SK-N-SH treated with all-trans-retinoic acid at 6 μM for 48 hours (cell line): ENCODE measurements at regions not wholly inside any gene's neighbourhood (a gene's known extent, or its start where the extent isn't known, plus 50 kb on each side); places are given as distances from the start of the nearest gene placed in this dataset.

ENCODE experiments used
- ATAC-seq: fragments of 200-7000 bp; cut with Tn5 transposase; 3 replicates; pipeline ENCODE4 v1.9.1; 2020; ENCODE audit warnings: mild to moderate bottlenecking, moderate library complexity
- BACH2 ChIP-seq: fragments of 250-450 bp; sonication (Bioruptor Pico); IDR thresholded peaks from 2 replicates; pipeline ENCODE4 v1.9.0; 2021; ENCODE audit warnings: mild to moderate bottlenecking, borderline replicate concordance
- CREB5 ChIP-seq: fragments of 250-450 bp; sonication (Bioruptor Pico); IDR thresholded peaks from 2 replicates; pipeline ENCODE4 v1.5.1; 2020; ENCODE audit warnings: low read depth, mild to moderate bottlenecking, moderate library complexity
- CSDC2 ChIP-seq: fragments of 250-450 bp; sonication (Bioruptor Pico); IDR thresholded peaks from 2 replicates; pipeline ENCODE4 v1.5.0; 2020; ENCODE audit warnings: mild to moderate bottlenecking, moderate library complexity
- CSRNP3 ChIP-seq: fragments of 250-450 bp; sonication (Bioruptor Pico); IDR thresholded peaks from 2 replicates; pipeline ENCODE4 v1.5.1; 2021; ENCODE audit warnings: mild to moderate bottlenecking, moderate library complexity
- ESRRG ChIP-seq: fragments of 250-450 bp; sonication (Bioruptor Pico); IDR thresholded peaks from 2 replicates; pipeline ENCODE4 v1.6.1; 2021; ENCODE audit warnings: mild to moderate bottlenecking
- GLIS3 ChIP-seq: fragments of 250-450 bp; sonication (Bioruptor Pico); IDR thresholded peaks from 2 replicates; pipeline ENCODE4 v1.5.0; 2020; ENCODE audit warnings: mild to moderate bottlenecking, moderate library complexity
- ISL1 ChIP-seq: fragments of 250-450 bp; sonication (Bioruptor Pico); IDR thresholded peaks from 2 replicates; pipeline ENCODE4 v2.1.2; 2022; ENCODE audit warnings: mild to moderate bottlenecking, moderate library complexity
- PATZ1 ChIP-seq: fragments of 250-450 bp; sonication (Bioruptor Pico); IDR thresholded peaks from 2 replicates; pipeline ENCODE4 v1.8.0; 2020; ENCODE audit warnings: mild to moderate bottlenecking, moderate library complexity, borderline replicate concordance
- PPARA ChIP-seq: fragments of 250-450 bp; sonication (Bioruptor Pico); IDR thresholded peaks from 2 replicates; pipeline ENCODE4 v1.5.0; 2020; ENCODE audit warnings: mild to moderate bottlenecking, borderline replicate concordance
- RARB ChIP-seq: fragments of 250-450 bp; sonication (Bioruptor Pico); IDR thresholded peaks from 2 replicates; pipeline ENCODE4 v1.8.0; 2021; ENCODE audit warnings: mild to moderate bottlenecking, moderate library complexity
- SNAI2 ChIP-seq: fragments of 250-450 bp; sonication (Bioruptor Pico); IDR thresholded peaks from 2 replicates; pipeline ENCODE4 v1.5.0; 2020; ENCODE audit warnings: mild to moderate bottlenecking, moderate library complexity
- TCF4 ChIP-seq: fragments of 250-450 bp; sonication (Bioruptor Pico); IDR thresholded peaks from 2 replicates; pipeline ENCODE4 v1.8.0; 2021; ENCODE audit warnings: mild to moderate bottlenecking, moderate library complexity, borderline replicate concordance
- TOX ChIP-seq: fragments of 250-450 bp; sonication (Bioruptor Pico); IDR thresholded peaks from 2 replicates; pipeline ENCODE4 v1.8.0; 2021; ENCODE audit warnings: mild to moderate bottlenecking, moderate library complexity, borderline replicate concordance
- ZC3H10 ChIP-seq: fragments of 250-450 bp; sonication (Bioruptor Pico); IDR thresholded peaks from 2 replicates; pipeline ENCODE4 v1.5.1; 2021; ENCODE audit warnings: mild to moderate bottlenecking, moderate library complexity
- ZFP3 ChIP-seq: fragments of 250-450 bp; sonication (Bioruptor Pico); IDR thresholded peaks from 2 replicates; pipeline ENCODE4 v1.5.0; 2020; ENCODE audit warnings: mild to moderate bottlenecking, moderate library complexity
- ZFP30 ChIP-seq: fragments of 450-650 bp; formaldehyde crosslinking; IDR thresholded peaks from 2 replicates; pipeline ENCODE4 v1.5.0; 2022; ENCODE audit warnings: mild to moderate bottlenecking, moderate library complexity
- ZNF565 ChIP-seq: fragments of 450-650 bp; formaldehyde crosslinking; conservative IDR thresholded peaks from 2 replicates; pipeline ENCODE4 v1.5.0; 2020; ENCODE audit warnings: low read depth, mild to moderate bottlenecking, moderate library complexity
- ZNF70 ChIP-seq: fragments of 450-650 bp; formaldehyde crosslinking; IDR thresholded peaks from 2 replicates; pipeline ENCODE4 v1.5.0; 2020; ENCODE audit warnings: mild to moderate bottlenecking, moderate library complexity
- ZNF8 ChIP-seq: fragments of 450-650 bp; formaldehyde crosslinking; IDR thresholded peaks from 2 replicates; pipeline ENCODE4 v1.5.0; 2020; ENCODE audit warnings: mild to moderate bottlenecking, moderate library complexity
- TF ChIP-seq, protein P1 (sequence below): fragments of 250-450 bp; sonication (Bioruptor Pico); IDR thresholded peaks from 2 replicates; pipeline ENCODE4 v1.8.0; 2021; ENCODE audit warnings: low read depth, mild to moderate bottlenecking, moderate library complexity, borderline replicate concordance
- TF ChIP-seq, protein P2 (sequence below): fragments of 250-450 bp; sonication (Bioruptor Pico); IDR thresholded peaks from 2 replicates; pipeline ENCODE4 v1.5.0; 2020; ENCODE audit warnings: mild to moderate bottlenecking, moderate library complexity

DNA sequence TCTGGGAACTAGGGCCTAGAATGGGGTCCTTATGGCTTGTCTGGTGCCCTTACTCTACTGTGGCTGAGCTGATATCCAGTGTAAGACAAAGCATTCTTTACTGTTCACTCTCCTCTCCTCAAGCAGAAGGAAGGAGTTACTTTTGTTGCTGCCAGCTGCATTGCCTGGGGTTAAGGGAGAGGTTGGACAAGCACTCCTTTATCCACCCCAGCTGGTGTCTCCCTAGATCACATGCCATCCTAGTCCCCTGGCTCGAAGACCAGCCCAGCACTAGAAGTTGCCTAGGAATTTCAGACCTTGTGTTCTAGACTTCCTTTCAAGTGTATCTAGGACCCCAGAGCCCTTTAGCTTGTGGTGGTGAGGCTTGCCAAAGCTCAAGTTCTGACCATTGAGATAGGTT lies 1051.5 kb upstream of the C9orf72 start:
- no peak for ATAC-seq
- TF ChIP-seq PPARA (no peak), ISL1 (CRISPR knock-in tag) (no peak), ZNF70 (no peak)

DNA sequence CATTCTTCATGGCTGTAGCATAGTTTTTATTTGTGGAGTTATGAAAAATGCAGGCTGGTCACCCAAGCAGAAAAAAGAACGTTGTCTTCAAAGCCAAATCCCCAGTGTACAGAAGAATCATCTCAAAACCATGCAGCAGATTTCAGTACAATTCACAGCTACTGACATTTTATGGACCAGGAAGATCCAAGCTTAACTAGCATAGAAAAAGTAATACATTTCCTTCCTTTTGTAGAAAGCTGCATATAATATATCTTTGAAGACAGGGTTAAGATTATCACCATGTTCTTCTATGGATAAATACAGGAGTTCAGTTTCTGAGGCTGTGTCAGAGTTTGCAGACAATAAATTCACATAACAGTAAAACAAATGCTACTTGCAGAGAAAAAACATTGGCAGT lies 1054.8 kb upstream of the C9orf72 start:
- no peak for ATAC-seq
- TF ChIP-seq ISL1 (CRISPR knock-in tag) (no peak), PPARA (no peak), TOX (CRISPR knock-in tag) (no peak), CSRNP3 (no peak)

DNA sequence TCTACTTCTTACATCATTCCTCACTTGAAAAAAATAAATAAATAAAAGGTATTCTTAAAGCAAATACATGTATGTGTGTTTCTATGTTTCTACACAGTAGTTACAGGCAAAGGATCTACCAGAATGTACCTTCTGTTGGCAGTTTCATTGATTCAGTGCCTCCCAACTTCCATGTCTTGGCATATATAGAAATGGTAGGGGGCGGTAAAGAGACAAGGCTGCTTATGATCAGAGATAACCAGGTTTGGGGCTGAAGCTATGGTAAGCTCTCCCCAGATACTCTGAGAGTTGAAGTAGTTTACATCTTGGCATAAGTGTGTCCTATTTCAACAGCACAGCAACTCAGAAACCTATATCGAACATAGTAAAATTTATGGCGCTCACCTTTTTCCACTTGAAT lies 1075.4 kb upstream of the C9orf72 start:
- no peak for TF ChIP-seq CSRNP3
- no peak for TF ChIP-seq ISL1 (CRISPR knock-in tag)
- TF ChIP-seq CREB5 (CRISPR knock-in tag): no peak
- TF ChIP-seq ESRRG (CRISPR knock-in tag): no peak
- no peak for TF ChIP-seq RARB (CRISPR knock-in tag)
- no peak for TF ChIP-seq ZNF8
- TF ChIP-seq, protein P1, sequence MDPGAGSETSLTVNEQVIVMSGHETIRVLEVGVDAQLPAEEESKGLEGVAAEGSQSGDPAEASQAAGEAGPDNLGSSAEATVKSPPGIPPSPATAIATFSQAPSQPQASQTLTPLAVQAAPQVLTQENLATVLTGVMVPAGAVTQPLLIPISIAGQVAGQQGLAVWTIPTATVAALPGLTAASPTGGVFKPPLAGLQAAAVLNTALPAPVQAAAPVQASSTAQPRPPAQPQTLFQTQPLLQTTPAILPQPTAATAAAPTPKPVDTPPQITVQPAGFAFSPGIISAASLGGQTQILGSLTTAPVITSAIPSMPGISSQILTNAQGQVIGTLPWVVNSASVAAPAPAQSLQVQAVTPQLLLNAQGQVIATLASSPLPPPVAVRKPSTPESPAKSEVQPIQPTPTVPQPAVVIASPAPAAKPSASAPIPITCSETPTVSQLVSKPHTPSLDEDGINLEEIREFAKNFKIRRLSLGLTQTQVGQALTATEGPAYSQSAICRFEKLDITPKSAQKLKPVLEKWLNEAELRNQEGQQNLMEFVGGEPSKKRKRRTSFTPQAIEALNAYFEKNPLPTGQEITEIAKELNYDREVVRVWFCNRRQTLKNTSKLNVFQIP (CRISPR knock-in tag): no peak
- no peak for TF ChIP-seq PPARA
- TF ChIP-seq TCF4: no peak
- TF ChIP-seq ZNF565 (CRISPR knock-in tag): no peak
- TF ChIP-seq GLIS3 (CRISPR knock-in tag): no peak
- no peak for TF ChIP-seq ZNF70
- TF ChIP-seq SNAI2 (CRISPR knock-in tag): no peak
- TF ChIP-seq, protein P2, sequence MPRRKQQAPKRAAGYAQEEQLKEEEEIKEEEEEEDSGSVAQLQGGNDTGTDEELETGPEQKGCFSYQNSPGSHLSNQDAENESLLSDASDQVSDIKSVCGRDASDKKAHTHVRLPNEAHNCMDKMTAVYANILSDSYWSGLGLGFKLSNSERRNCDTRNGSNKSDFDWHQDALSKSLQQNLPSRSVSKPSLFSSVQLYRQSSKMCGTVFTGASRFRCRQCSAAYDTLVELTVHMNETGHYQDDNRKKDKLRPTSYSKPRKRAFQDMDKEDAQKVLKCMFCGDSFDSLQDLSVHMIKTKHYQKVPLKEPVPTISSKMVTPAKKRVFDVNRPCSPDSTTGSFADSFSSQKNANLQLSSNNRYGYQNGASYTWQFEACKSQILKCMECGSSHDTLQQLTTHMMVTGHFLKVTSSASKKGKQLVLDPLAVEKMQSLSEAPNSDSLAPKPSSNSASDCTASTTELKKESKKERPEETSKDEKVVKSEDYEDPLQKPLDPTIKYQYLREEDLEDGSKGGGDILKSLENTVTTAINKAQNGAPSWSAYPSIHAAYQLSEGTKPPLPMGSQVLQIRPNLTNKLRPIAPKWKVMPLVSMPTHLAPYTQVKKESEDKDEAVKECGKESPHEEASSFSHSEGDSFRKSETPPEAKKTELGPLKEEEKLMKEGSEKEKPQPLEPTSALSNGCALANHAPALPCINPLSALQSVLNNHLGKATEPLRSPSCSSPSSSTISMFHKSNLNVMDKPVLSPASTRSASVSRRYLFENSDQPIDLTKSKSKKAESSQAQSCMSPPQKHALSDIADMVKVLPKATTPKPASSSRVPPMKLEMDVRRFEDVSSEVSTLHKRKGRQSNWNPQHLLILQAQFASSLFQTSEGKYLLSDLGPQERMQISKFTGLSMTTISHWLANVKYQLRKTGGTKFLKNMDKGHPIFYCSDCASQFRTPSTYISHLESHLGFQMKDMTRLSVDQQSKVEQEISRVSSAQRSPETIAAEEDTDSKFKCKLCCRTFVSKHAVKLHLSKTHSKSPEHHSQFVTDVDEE: no peak
- no peak for TF ChIP-seq BACH2 (CRISPR knock-in tag)
- no peak for TF ChIP-seq TOX (CRISPR knock-in tag)
- TF ChIP-seq ZC3H10 (CRISPR knock-in tag): no peak
- no peak for TF ChIP-seq CSDC2
- no peak for ATAC-seq

DNA sequence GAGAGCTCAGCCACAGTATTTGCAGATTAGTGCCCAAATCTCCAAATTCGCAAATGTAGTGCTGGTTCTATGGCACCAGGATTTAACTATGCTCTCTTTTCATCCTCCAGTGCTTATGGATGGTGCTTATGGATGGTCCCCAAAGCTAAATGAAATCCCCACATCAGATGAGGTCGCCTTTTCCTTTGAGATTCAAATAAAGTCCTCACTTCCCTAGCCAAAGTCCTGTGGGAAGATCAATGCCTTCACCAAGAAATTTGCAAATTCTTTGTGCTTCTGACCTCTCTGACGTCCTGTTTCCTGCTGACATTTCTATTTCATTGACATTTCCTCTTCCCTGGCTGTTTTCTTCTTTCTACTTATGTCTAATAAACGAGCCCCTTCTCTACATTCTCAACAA lies 1077.0 kb upstream of the C9orf72 start:
- TF ChIP-seq PPARA: no peak
- TF ChIP-seq ZNF8: no peak
- no peak for TF ChIP-seq CREB5 (CRISPR knock-in tag)
- no peak for TF ChIP-seq RARB (CRISPR knock-in tag)
- no peak for TF ChIP-seq ISL1 (CRISPR knock-in tag)
- no peak for TF ChIP-seq CSRNP3
- no peak for TF ChIP-seq PATZ1 (CRISPR knock-in tag)
- TF ChIP-seq ZFP30: no peak
- TF ChIP-seq CSDC2: no peak
- no peak for TF ChIP-seq ZFP3 (CRISPR knock-in tag)
- no peak for TF ChIP-seq ZNF565 (CRISPR knock-in tag)
- TF ChIP-seq, all 23 proteins: peak for 0
- ATAC-seq: no peak
